ENCODE measurements at regions not wholly inside any gene's neighbourhood (a gene's known extent, or its start where the extent isn't known, plus 50 kb on each side); places are given as distances from the start of the nearest gene placed in this dataset.

DNA sequence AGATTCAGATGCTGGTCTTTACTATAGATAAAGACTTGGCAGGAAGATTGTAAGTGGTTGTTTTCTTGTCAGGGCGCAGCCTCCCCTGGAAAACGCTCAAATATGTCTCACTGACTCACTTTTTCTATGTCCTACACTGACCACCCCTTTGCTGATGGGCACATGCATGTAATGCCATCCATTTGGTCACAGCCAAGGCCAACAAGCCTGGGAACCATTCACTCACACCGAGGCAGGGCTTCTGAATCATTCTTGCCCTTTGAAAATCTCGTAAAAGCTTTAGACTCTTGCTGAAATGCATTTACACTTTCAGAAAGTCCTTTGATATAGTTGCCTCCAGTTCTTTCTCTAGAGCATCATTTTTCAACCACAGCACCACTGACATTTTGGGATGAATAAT, 249.4 kb downstream of the ACTL7B start:
- in situ Hi-C loops (cut with HindIII; ENCODE audit: low pct_unique_long_range_greater_than_20kb, low sequenced_read_pairs), result no loop called here
- no peak for DNase-seq (ENCODE audit: low read depth)

DNA sequence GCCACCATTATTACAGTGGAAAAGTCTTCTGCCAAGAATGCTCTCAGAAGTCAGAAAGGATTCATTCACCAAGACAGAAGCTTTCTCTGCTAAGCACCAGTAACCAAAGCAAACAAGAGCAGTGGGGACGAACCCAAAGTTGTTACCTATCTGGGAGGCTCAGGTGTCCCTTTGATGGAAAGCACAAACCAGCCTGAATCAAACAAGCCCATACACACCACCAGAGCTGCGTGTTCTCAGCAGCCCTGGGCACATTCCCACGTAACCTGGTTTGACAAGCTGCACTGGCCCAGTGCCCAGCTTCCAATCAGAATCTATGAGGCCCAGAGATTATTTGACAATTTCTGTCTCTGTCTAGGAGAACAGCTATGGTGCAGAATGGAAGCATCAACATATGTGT, 252.6 kb downstream of the ACTL7B start:
- in situ Hi-C loops (cut with HindIII; ENCODE audit: low pct_unique_long_range_greater_than_20kb, low sequenced_read_pairs), result no loop called here

DNA sequence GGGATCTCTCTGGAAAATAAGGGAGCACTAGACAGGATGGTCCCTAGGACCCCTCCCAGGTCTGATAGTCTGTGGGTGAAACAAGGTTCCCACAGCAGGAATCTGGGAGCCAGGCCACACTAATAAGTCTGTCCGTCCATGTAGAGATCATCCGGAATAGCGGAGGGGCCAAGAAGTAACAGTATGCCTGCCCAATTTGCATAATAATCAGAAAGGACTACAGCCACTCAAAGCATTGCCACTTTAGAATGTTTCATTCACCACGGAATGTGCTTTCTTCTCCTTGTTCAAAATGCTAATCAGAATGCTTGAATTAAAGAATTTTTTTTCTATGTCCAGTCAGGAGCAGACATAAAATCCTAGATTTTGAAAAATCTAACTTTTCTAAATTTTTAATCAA, 254.9 kb downstream of the ACTL7B start:
- DNase-seq (ENCODE audit: low read depth), result no peak
- in situ Hi-C loops (cut with HindIII; ENCODE audit: low pct_unique_long_range_greater_than_20kb, low sequenced_read_pairs), result no loop called here

More for the DNA sequence above, 252.6 kb downstream of the ACTL7B start:
- no peak for DNase-seq (ENCODE audit: low read depth)

DNA sequence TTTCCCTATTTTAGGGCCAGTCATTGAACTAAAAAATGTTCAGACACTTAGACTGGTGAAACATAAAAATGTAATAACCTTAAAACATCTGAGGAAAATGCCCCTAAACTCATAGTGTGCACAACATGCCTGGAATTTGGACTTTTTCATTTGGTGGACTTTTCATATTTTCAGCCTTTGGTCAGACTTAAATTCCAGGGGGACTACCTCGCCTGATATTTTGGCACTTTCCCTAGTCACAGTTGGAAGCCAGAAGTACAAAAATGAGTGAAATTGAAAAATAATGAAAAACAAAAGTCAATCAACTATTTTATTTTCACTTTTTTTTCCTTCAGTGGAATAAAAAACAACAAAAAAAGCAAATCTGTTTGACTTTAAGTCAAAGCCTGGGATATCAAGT, 256.2 kb downstream of the ACTL7B start:
- DNase-seq (ENCODE audit: low read depth), result no peak
- in situ Hi-C loops (cut with HindIII; ENCODE audit: low pct_unique_long_range_greater_than_20kb, low sequenced_read_pairs), result no loop called here

DNA sequence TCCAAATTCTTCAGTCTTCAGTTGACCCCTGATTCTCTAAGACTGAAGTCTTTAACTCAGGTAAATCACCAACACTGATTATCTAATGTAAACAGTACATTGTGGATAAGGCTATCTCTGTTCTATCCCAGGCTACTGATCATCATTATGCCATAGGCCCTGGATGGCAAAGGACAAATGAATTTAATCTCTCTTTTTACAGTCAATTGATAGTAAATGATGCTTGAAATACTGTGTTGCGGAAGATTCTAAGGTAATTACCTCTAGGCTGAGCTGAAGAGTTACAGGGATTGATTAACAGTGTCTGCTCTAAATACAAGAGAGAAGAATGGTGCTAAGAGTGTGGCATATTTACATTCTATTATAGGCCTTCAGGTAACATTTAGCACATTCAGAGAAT, 264.7 kb downstream of the ACTL7B start:
- in situ Hi-C loops (cut with HindIII; ENCODE audit: low pct_unique_long_range_greater_than_20kb, low sequenced_read_pairs), result no loop called here
- DNase-seq (ENCODE audit: low read depth), result no peak

DNA sequence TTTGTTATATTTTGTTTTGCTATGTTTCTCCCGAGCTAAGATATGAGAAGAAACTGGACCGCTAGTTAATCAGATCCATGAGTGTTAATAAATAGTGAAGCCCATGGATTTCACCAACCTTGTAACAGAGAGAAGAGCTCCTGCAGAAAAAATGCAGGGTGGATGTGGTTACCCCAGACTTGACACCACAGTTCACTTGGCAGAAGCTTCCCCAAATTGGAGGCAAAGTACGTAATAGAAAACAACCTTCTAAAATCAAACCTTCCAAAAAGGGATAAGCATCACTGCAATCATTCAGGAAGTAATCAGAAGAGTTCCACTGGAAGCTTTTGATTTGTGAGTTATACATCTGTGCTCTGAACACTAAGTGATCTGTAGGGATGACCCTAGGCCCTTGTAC, 267.5 kb downstream of the ACTL7B start:
- no peak for DNase-seq (ENCODE audit: low read depth)
- in situ Hi-C loops (cut with HindIII; ENCODE audit: low pct_unique_long_range_greater_than_20kb, low sequenced_read_pairs), result no loop called here

DNA sequence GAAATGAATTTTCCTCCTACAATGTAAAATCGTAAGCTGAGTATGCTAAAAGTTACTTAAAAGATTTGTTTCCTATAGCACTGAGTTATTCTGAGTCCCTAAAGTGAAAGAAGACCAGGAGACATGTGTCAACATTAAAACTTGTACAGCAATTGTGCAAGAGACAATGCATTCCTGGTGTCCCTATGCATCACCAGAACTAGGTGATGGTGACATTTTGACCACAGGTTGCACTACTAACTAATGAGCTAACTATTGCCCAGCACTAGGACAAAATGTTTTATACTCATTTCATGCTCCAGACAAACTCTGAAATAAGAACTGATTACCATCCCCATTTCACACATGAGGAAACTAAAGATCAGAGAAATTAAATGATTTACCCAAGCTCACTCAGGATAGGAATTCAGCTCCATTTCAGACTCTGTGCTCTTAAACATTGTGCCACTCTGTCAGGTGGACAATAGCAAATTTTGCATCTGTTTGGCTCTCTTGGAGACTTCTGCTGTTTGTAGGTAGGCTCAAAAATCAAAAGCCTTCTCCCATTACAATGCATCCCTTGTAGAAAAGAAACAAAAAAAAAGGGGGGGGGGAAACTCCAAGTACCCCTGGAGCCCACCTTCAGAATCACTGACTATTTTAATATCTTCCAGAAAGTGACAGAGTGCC, 269.2 kb downstream of the ACTL7B start:
- in situ Hi-C loops (cut with HindIII; ENCODE audit: low pct_unique_long_range_greater_than_20kb, low sequenced_read_pairs), result no loop called here
- DNase-seq (ENCODE audit: low read depth), result no peak

DNA sequence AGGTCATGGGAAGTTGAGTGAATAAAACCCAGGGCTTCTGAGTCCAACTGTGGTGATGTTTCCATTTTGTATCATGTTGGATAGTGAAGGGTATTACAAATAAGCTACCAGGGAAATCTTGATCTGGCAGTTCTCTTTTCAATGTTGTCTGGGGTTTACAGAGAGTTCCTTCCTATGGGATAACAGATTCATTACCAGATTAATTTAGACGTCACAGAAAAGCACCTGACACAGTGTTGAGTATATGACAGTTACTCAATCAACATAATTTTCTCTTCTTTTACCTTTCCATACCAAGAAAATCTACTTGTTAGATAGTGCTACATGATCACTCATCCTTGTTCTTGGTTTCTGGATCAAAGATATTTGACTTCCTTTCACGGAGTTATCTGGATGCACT, 270.9 kb downstream of the ACTL7B start:
- in situ Hi-C loops (cut with HindIII; ENCODE audit: low pct_unique_long_range_greater_than_20kb, low sequenced_read_pairs), result no loop called here
- DNase-seq (ENCODE audit: low read depth), result no peak

DNA sequence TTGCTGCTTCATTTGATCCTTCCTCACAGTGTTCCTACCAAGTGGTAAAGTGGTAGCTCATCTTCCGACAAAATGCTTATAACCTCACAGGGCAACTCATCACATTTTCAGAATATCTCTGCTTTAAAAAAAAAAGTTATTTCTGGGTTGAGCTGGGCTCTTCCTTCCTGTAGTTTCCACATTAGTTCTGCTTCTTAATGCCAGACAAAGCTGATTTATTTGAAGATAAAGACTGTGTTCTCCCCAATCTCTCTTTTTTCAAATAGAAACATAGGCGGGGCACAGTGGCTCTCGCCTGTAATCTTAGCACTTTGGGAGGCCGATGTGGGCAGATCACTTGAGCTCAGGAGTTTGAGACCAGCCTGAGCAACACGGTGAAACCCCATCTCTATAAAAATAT, 273.1 kb downstream of the ACTL7B start:
- in situ Hi-C loops (cut with HindIII; ENCODE audit: low pct_unique_long_range_greater_than_20kb, low sequenced_read_pairs), result no loop called here
- DNase-seq (ENCODE audit: low read depth), result no peak

DNA sequence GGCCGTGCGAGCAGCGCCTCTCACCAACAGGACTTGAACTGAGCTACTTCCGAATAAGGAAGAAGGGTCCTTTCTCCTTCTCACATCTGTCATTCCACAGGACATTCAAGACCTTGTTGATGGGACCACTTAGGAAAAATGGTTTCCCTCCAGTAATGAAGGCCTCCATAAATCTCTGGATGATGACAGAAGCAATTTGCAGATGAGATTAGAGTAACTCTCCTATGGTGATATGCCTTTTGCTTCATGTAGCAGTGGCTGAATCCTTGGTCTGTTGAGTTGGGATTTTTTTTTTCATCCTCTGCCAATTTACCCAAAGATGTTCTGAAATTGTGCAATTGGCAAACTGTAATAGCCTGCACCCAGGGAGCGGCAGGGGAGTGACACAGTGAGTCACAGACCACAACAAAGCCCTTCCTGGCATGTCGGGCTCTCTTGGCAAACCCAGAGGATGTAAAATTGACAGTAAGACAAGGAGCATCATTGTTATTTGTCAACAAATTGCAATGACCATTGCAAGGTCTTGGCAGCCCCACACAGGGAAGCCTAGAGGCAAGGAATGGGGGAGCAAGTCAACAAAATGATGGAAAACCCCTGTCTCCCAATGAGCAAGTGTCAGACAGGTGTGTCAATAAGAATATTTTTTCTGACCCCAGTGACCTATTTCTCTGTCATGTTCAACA, 275.9 kb downstream of the ACTL7B start:
- in situ Hi-C loops (cut with HindIII; ENCODE audit: low pct_unique_long_range_greater_than_20kb, low sequenced_read_pairs), result no loop called here
- peak; percentile 39 for DNase-seq (ENCODE audit: low read depth)

DNA sequence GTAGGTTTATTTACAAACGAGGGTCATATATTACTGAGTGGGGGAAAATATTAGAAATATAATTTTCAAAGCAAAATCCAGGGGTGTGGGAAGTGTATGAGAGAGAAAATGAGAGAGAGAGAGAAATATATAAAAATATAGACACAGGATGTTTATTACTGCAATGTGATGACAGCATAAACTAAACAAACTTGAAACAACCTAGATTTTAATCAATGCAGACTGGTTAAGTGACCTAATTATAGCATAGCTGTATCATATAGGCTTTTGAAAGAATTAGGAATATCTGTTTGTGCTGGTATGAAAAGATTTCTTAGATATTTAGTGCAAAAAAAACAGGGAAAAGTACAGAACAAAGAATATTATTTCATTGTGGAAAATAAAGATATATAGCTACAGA, 280.5 kb downstream of the ACTL7B start:
- in situ Hi-C loops (cut with HindIII; ENCODE audit: low pct_unique_long_range_greater_than_20kb, low sequenced_read_pairs), result no loop called here
- DNase-seq (ENCODE audit: low read depth), result no peak

DNA sequence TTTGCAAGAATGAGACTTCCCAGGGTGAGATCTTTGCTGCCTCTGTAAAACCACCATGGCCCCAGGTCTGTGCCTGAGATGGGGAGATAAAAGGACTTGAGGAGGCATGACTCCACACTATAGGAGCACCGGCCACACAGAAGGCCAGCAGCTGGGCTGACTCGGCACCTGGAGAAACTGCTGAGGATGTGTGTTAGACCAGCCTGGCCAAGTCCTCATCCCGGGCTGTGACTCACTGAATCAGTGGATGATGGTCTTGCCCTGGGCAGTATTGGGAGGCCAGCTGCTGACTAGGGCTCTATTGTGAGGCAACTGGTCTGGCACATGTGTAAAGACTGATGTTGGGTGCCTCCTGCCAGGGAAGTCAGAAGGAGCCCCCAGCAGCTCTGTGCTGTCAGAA, 286.2 kb downstream of the ACTL7B start:
- no peak for DNase-seq (ENCODE audit: low read depth)
- in situ Hi-C loops (cut with HindIII; ENCODE audit: low pct_unique_long_range_greater_than_20kb, low sequenced_read_pairs), result no loop called here

DNA sequence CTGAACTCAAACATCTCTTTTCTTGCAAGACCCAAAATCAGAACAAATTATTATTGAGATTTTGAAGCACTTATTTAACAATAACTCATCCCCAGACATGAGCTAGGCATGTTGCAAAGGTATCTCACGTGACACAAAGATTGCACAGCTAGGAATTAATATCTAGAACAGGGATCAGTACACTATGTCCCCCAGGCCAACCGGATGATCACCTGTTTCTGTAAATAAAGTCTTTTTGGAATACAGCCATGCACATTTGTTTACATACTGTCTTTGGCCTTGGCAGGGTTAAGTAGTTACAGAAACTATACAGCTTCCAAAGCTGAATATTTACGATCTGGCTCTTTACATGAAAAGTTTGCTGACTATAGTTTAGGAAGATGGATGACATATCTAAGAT, 287.7 kb downstream of the ACTL7B start:
- in situ Hi-C loops (cut with HindIII; ENCODE audit: low pct_unique_long_range_greater_than_20kb, low sequenced_read_pairs), result no loop called here
- DNase-seq (ENCODE audit: low read depth), result no peak

DNA sequence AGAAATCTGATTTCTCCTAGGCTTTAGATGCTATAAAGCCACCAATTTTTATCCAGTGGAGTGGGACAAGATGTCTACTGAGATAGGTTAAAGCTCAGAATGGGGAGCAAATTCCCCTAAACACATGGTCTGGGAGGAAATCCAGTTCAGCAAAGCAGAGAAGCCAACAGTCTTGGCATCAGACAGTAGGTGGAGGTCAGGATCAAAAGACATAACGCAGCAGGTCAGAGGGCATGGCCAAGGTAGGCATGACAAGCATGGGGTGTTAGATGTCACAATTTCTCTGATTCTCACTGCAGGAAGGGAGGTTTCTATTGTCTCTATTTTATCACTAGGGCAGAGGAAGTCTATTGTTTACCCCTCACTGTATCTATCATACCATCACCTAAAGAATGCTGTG, 288.2 kb downstream of the ACTL7B start:
- in situ Hi-C loops (cut with HindIII; ENCODE audit: low pct_unique_long_range_greater_than_20kb, low sequenced_read_pairs), result no loop called here
- DNase-seq (ENCODE audit: low read depth), result no peak

DNA sequence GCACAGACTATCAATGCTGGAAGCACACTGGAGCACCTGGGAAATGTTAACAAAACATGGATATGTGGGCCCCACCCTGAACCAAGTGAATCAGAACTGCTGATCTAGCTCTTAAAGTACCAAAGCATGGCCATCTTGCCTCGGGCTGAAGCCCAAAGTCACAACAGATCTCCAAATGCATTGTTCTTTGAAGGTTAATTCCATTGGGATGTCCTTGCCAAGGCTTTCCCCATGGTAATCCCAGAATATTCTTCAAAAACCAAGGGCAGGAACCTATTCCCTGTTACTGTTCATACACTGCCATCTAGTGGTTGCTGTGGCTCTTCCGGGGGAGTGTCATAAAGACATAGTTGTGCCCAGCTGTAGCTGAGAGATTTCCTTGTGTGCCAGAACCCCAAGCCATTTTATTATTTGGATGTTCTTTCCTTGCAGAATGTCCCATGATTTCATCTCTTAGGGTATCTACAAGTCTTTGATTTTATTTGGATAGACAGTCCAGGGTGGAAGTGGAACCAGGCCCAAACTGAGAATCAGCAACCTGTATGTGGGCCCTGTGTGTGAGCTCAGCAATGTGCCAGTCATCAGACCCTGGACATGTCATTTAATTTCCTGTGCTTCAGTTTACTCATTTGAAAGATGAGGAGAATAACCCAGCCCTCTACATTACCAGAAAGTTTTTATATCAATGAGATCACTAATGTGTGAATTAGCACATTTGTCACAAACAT, 290.0 kb downstream of the ACTL7B start:
- in situ Hi-C loops (cut with HindIII; ENCODE audit: low pct_unique_long_range_greater_than_20kb, low sequenced_read_pairs), result no loop called here
- peak; percentile 67 for DNase-seq (ENCODE audit: low read depth)

DNA sequence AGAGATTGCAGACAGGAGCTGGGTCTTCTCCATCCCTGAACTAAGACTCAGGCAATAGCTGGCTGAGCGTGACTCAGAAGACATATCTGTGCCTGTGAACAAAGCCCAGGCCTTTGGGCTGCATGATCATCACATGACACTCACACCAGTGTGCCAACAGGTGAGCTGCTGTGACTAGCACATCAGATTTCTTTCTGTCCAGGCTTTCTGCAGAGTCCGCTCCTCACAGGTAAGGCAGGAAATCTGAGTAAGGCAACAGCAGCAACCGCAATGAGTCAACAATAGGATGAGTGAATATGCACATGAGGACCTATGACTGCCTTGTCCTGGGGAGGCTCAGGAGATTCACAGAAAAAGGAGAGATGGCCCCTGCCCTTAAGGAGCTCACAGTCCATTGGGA, 293.6 kb downstream of the ACTL7B start:
- in situ Hi-C loops (cut with HindIII; ENCODE audit: low pct_unique_long_range_greater_than_20kb, low sequenced_read_pairs), result no loop called here
- DNase-seq (ENCODE audit: low read depth), result no peak

DNA sequence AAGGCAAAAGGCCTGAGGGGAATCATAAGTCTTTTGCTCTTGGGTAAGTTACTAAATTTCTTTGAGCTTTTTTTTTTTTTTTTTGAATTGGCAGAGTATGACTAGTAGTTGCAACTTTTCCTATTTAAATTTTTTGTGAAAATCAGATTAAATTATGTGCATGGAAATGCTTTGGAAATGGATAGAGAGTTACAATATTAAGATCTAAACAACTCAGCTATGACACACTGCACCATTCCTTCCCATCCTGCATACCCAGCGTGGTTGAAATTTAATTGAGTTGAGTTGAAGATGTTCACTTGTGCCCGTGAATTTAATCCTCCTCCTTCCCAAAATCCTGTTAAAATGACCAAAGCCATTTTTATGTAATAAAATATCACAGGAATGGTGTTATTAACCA, 296.4 kb downstream of the ACTL7B start:
- DNase-seq (ENCODE audit: low read depth), result no peak
- in situ Hi-C loops (cut with HindIII; ENCODE audit: low pct_unique_long_range_greater_than_20kb, low sequenced_read_pairs), result no loop called here

DNA sequence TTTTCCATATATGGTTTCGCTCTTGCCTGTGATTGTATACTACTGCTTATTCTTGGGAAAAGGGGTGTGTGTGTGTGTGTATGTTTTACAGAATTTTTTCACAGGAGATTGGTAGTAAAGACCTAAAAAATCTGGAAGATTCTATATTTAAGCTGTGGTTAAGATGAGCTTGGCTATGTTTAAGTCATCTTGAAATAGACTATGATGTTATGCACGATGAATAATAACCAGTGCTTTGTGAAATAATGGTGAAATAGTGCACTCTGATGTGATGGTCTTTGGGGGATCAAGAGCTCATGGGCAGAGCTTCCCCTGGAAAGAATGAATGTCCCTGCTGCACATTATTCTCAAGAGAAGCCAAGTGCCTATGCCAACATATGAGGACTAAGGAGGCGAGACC, 301.0 kb downstream of the ACTL7B start:
- in situ Hi-C loops (cut with HindIII; ENCODE audit: low pct_unique_long_range_greater_than_20kb, low sequenced_read_pairs), result no loop called here
- DNase-seq (ENCODE audit: low read depth), result no peak

DNA sequence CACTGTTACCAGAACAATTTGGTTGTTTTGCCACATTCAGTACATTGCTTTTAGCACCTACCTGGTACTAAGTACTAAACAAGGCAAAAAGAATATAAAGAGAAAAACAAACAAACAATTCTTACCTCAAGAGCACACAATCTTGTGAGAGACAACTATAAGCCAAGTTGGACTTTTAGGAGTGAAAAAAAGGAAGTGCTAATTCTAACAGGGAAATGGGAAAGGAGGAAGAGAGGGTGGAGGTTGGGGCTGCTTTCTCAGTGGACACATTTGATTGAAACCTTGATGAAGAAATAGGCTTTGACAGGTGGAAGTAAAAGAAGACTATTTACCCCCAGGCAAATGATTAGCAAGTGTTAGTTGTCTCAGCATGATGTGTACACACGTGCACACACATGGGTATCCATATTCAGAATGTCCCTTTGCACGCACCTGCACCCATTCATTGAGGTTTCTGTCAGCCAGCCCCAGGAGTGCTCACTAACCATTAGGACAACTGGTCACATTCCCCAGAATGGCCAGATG, 302.6 kb downstream of the ACTL7B start:
- DNase-seq (ENCODE audit: low read depth), result no peak
- in situ Hi-C loops (cut with HindIII; ENCODE audit: low pct_unique_long_range_greater_than_20kb, low sequenced_read_pairs), result no loop called here

All from Caki2 (cell line).